ENCODE measurements at regions not wholly inside any gene's neighbourhood (a gene's known extent, or its start where the extent isn't known, plus 50 kb on each side); places are given as distances from the start of the nearest gene placed in this dataset.

- H3K9me3 ChIP-seq (ENCODE audit: control insufficient read depth, insufficient read depth, low read length): peaks cover 6% of the 10 kb centered on the region; the same call in 1 of the 2 replicates
- no peak for DNase-seq (ENCODE audit: low read depth, low spot score)
- H3K27me3 ChIP-seq (ENCODE audit: control insufficient read depth, insufficient read depth, low read length): no peaks in the 10 kb centered on the region
- H3K4me3 ChIP-seq (ENCODE audit: low read depth, low read length): no peak overlapping the region
- no peak for TF ChIP-seq CTCF (IDR thresholded peaks at IDR 0.05; ENCODE audit: low read depth, low read length)
- CTCF ChIA-PET: no interaction called here
- POLR2A ChIA-PET: no interaction called here
- H3K27ac ChIP-seq (ENCODE audit: low read depth, low read length): no peak overlapping the region
Measured at GRCh38 chr11:21634956-21635355, 557.9 kb upstream of the ANO5 start.

- ChIA-PET CTCF (no interaction called here), POLR2A (no interaction called here)
- H3K27me3 ChIP-seq (ENCODE audit: control insufficient read depth, insufficient read depth, low read length): no peaks in the 10 kb centered on the region
- peaks cover 3% of the 10 kb centered on the region; the same call in 1 of the 2 replicates for H3K9me3 ChIP-seq (ENCODE audit: control insufficient read depth, insufficient read depth, low read length)
- no peak overlapping the region for H3K27ac ChIP-seq (ENCODE audit: low read depth, low read length)
- no peak for TF ChIP-seq CTCF (IDR thresholded peaks at IDR 0.05; ENCODE audit: low read depth, low read length)
- no peak overlapping the region for H3K4me3 ChIP-seq (ENCODE audit: low read depth, low read length)
- no peak for DNase-seq (ENCODE audit: low read depth, low spot score)
Measured at GRCh38 chr11:21635394-21636145, 557.3 kb upstream of the ANO5 start.

- ChIA-PET POLR2A (no interaction called here), CTCF (no interaction called here)
Measured at GRCh38 chr11:21636561-21636960, 556.3 kb upstream of the ANO5 start.

GRCh38 chr11:21640491-21640890, 552.4 kb upstream of the ANO5 start:
- Histone ChIP-seq H3K4me3 (ENCODE audit: low read depth, low read length) (no peak overlapping the region), H3K9me3 (ENCODE audit: control insufficient read depth, insufficient read depth, low read length) (peaks cover 16% of the 10 kb centered on the region; the same call in 1 of the 2 replicates), H3K27me3 (ENCODE audit: control insufficient read depth, insufficient read depth, low read length) (no peaks in the 10 kb centered on the region), H3K27ac (ENCODE audit: low read depth, low read length) (no peak overlapping the region)
- no peak for DNase-seq (ENCODE audit: low read depth, low spot score)
- TF ChIP-seq CTCF (IDR thresholded peaks at IDR 0.05; ENCODE audit: low read depth, low read length): no peak
- ChIA-PET CTCF (no interaction called here), POLR2A (no interaction called here)

More at GRCh38 chr11:21636561-21636960, 556.3 kb upstream of the ANO5 start:
- H3K27ac ChIP-seq (ENCODE audit: low read depth, low read length): no peak overlapping the region
- H3K27me3 ChIP-seq (ENCODE audit: control insufficient read depth, insufficient read depth, low read length): no peaks in the 10 kb centered on the region
- peaks cover 3% of the 10 kb centered on the region; the same call in 1 of the 2 replicates for H3K9me3 ChIP-seq (ENCODE audit: control insufficient read depth, insufficient read depth, low read length)
- TF ChIP-seq CTCF (IDR thresholded peaks at IDR 0.05; ENCODE audit: low read depth, low read length): no peak
- H3K4me3 ChIP-seq (ENCODE audit: low read depth, low read length): no peak overlapping the region
- no peak for DNase-seq (ENCODE audit: low read depth, low spot score)

GRCh38 chr11:21641869-21642268, 551.0 kb upstream of the ANO5 start:
- Histone ChIP-seq H3K4me3 (ENCODE audit: low read depth, low read length) (no peak overlapping the region), H3K9me3 (ENCODE audit: control insufficient read depth, insufficient read depth, low read length) (peaks cover 16% of the 10 kb centered on the region; the same call in 1 of the 2 replicates), H3K27ac (ENCODE audit: low read depth, low read length) (no peak overlapping the region), H3K27me3 (ENCODE audit: control insufficient read depth, insufficient read depth, low read length) (no peaks in the 10 kb centered on the region)
- CTCF ChIA-PET: no interaction called here
- POLR2A ChIA-PET: no interaction called here
- no peak for TF ChIP-seq CTCF (IDR thresholded peaks at IDR 0.05; ENCODE audit: low read depth, low read length)
- DNase-seq (ENCODE audit: low read depth, low spot score): no peak

Measured in AG04450 (cell line).